Hepatocyte (in vitro differentiated cells): ENCODE measurements at regions not wholly inside any gene's neighbourhood (a gene's known extent, or its start where the extent isn't known, plus 50 kb on each side); places are given as distances from the start of the nearest gene placed in this dataset.

Source experiments
- EZH2 ChIP-seq: fragments of 200-600 bp; sonication (generic); IDR thresholded peaks from 2 replicates; pipeline ENCODE4 v1.6.1; 2016; ENCODE audit warnings: antibody characterized with exemption, mild to moderate bottlenecking, borderline replicate concordance
- EZH2phosphoT487 ChIP-seq: fragments of 200-600 bp; sonication (generic); IDR thresholded peaks from one replicate; pipeline ENCODE4 v1.6.1; 2018; ENCODE audit warnings: antibody characterized with exemption, mild to moderate bottlenecking, low read depth, moderate library complexity; ENCODE audit not compliant: unreplicated experiment, severe bottlenecking
- TF ChIP-seq, protein P1 (sequence below): fragments of 200-600 bp; sonication (generic); IDR thresholded peaks from 2 replicates; pipeline ENCODE4 v1.5.1; 2016; ENCODE audit warnings: antibody characterized with exemption, mild to moderate bottlenecking; ENCODE audit not compliant: poor library complexity

DNA sequence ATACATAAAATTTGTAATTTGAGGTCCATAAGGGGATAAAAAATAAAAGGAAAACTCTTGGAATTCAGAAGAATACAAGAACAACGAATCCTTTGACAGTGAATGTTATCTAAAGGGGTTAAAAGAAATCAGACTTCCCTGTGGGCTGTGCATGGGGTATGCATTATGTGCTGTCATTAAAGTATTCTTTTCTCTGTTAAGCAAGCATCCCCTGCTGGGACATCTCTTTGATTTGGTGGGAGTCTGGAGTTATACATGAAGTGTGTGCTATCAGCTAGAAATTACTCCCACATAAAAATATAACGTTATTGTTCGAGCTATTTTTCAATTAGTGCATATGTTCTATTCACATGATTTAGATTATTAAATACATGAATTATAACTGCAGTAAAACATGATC lies 195.2 kb downstream of the CENPW start:
- TF ChIP-seq, protein P1, sequence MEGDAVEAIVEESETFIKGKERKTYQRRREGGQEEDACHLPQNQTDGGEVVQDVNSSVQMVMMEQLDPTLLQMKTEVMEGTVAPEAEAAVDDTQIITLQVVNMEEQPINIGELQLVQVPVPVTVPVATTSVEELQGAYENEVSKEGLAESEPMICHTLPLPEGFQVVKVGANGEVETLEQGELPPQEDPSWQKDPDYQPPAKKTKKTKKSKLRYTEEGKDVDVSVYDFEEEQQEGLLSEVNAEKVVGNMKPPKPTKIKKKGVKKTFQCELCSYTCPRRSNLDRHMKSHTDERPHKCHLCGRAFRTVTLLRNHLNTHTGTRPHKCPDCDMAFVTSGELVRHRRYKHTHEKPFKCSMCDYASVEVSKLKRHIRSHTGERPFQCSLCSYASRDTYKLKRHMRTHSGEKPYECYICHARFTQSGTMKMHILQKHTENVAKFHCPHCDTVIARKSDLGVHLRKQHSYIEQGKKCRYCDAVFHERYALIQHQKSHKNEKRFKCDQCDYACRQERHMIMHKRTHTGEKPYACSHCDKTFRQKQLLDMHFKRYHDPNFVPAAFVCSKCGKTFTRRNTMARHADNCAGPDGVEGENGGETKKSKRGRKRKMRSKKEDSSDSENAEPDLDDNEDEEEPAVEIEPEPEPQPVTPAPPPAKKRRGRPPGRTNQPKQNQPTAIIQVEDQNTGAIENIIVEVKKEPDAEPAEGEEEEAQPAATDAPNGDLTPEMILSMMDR = no peak
- no peak for TF ChIP-seq EZH2
- TF ChIP-seq EZH2phosphoT487 = no peak
